OCI-LY1 (cell line): ENCODE measurements at regions not wholly inside any gene's neighbourhood (a gene's known extent, or its start where the extent isn't known, plus 50 kb on each side); places are given as distances from the start of the nearest gene placed in this dataset.
"Not testable (repeated sequence)": the region's sequence is repeated elsewhere in the genome, so short reads cannot be mapped to it uniquely, and the experiment has no call there.

Experiments used
- CTCF ChIP-seq: fragments of 200-600 bp; sonication (generic), shearing (Covaris generic); IDR thresholded peaks from 2 replicates; pipeline ENCODE4 v1.5.1; 2017; ENCODE audit warnings: mild to moderate bottlenecking, antibody characterized with exemption, low read length, moderate library complexity, mixed read lengths
- EZH2 ChIP-seq: fragments of 200-600 bp; sonication (generic), shearing (Covaris generic); IDR thresholded peaks from 2 replicates; pipeline ENCODE4 v1.8.0; 2017; ENCODE audit warnings: borderline replicate concordance, mixed run types, mild to moderate bottlenecking, antibody characterized with exemption, low read length, moderate library complexity, mixed read lengths

- TF ChIP-seq CTCF, EZH2: not testable (repeated sequence)
Observed at GRCh38 chr14:34140127-34140526, 189.3 kb upstream of the EGLN3 start.
